Naive thymus-derived CD4-positive, alpha-beta T cell (primary cell): ENCODE measurements at regions not wholly inside any gene's neighbourhood (a gene's known extent, or its start where the extent isn't known, plus 50 kb on each side); places are given as distances from the start of the nearest gene placed in this dataset.

Source experiments
- ATAC-seq: fragments of 150-1000 bp; cut with Tn5 transposase; 2 replicates; pipeline ENCODE4 v1.10.0; 2021; ENCODE audit warnings: mild to moderate bottlenecking, moderate library complexity
- CTCF ChIA-PET: fragments of 350-600 bp; sonication (Branson Sonifier 250); formaldehyde crosslinking; loops from one replicate; lab custom pipeline; 2021; ENCODE audit warnings: antibody characterized with exemption; lab: Charles Lee
- POLR2A ChIA-PET: fragments of 350-600 bp; sonication (Branson Sonifier 250); formaldehyde crosslinking; loops from one replicate; lab custom pipeline; 2021; ENCODE audit warnings: antibody characterized with exemption, inconsistent platforms; lab: Charles Lee
- DNase-seq, 9 donors: peaks; one replicate each; pipeline versions ENCODE4 v3.0.0 to v3.0.0-alpha.2; 2020 to 2022; ENCODE audit warnings: mixed read lengths in 1 of 9
- H3K27ac ChIP-seq: one replicate; pipeline ENCODE4 v1.7.0; 2013; ENCODE audit warnings: mild to moderate bottlenecking, low read depth, low read length, moderate library complexity
- H3K27me3 ChIP-seq, 2 donors: one replicate each; pipeline ENCODE4 v1.7.0; 2013; ENCODE audit warnings: low read length in 2 of 2, mild to moderate bottlenecking in 2 of 2, moderate library complexity in 2 of 2; ENCODE audit not compliant: control insufficient read depth in 2 of 2, insufficient read depth in 2 of 2
- H3K36me3 ChIP-seq, 3 experiments: 1 replicate in 2 of 3; 2 replicates in 1 of 3; pipeline ENCODE4 v1.7.0; 2013; ENCODE audit warnings: low read length in 3 of 3, mild to moderate bottlenecking in 3 of 3, moderate library complexity in 1 of 3; ENCODE audit not compliant: insufficient read depth in 3 of 3, control insufficient read depth in 2 of 3
- H3K4me1 ChIP-seq, 2 donors: one replicate each; pipeline ENCODE4 v1.7.0; 2013; ENCODE audit warnings: low read length in 2 of 2, mild to moderate bottlenecking in 2 of 2, moderate library complexity in 1 of 2; ENCODE audit not compliant: control insufficient read depth in 2 of 2, insufficient read depth in 2 of 2
- H3K4me3 ChIP-seq: 2 replicates; pipeline ENCODE4 v1.7.0; 2013; ENCODE audit warnings: mild to moderate bottlenecking, low read length
- H3K9me3 ChIP-seq, 3 experiments: 1 replicate in 2 of 3; 2 replicates in 1 of 3; pipeline ENCODE4 v1.7.0; 2013; ENCODE audit warnings: low read length in 3 of 3; ENCODE audit not compliant: control insufficient read depth in 2 of 3
- H3K27ac Mint-ChIP-seq, 9 donors: one replicate each; pipeline ENCODE4 v1.8.0; 2020 to 2022; ENCODE audit warnings: mixed read lengths in 9 of 9, mild to moderate bottlenecking in 8 of 9, moderate library complexity in 5 of 9, inconsistent platforms in 2 of 9
- H3K27me3 Mint-ChIP-seq, 5 donors: one replicate each; pipeline ENCODE4 v1.8.0; 2021 to 2022; ENCODE audit warnings: mixed read lengths in 5 of 5, mild to moderate bottlenecking in 1 of 5
- H3K36me3 Mint-ChIP-seq, 5 donors: one replicate each; pipeline ENCODE4 v1.8.0; 2020 to 2022; ENCODE audit warnings: mixed read lengths in 5 of 5, mild to moderate bottlenecking in 3 of 5, inconsistent platforms in 1 of 5
- H3K4me1 Mint-ChIP-seq, 7 donors: one replicate each; pipeline ENCODE4 v1.8.0; 2020 to 2022; ENCODE audit warnings: mixed read lengths in 7 of 7, mild to moderate bottlenecking in 3 of 7, inconsistent platforms in 1 of 7
- H3K4me3 Mint-ChIP-seq, 10 donors: one replicate each; pipeline ENCODE4 v1.8.0; 2020 to 2022; ENCODE audit warnings: mild to moderate bottlenecking in 10 of 10, mixed read lengths in 10 of 10, moderate library complexity in 6 of 10, inconsistent platforms in 2 of 10
- H3K9me3 Mint-ChIP-seq, 11 donors: one replicate each; pipeline ENCODE4 v1.8.0; 2020 to 2022; ENCODE audit warnings: mixed read lengths in 11 of 11, mild to moderate bottlenecking in 4 of 11, inconsistent platforms in 1 of 11, moderate library complexity in 1 of 11
- intact Hi-C, 2 donors: fragments of 100-400 bp; cut with micrococcal nuclease; formaldehyde crosslinking; loops; one replicate each; pipeline ENCODE4 v1.15.1; 2023

GRCh38 chr5:103907001-103907400, 344.4 kb upstream of the NUDT12 start:
- no peaks in the 10 kb centered on the region for H3K27me3 ChIP-seq
- no peak overlapping the region for H3K27ac Mint-ChIP-seq
- no peaks in the 10 kb centered on the region for H3K27me3 Mint-ChIP-seq
- H3K36me3 Mint-ChIP-seq: no peaks in the 10 kb centered on the region
- no peak overlapping the region for H3K4me3 ChIP-seq
- ChIA-PET POLR2A (no interaction called here), CTCF (no interaction called here)
- no peaks in the 10 kb centered on the region for H3K36me3 ChIP-seq
- no peaks in the 10 kb centered on the region for H3K4me1 ChIP-seq
- H3K9me3 ChIP-seq: no peaks in the 10 kb centered on the region
- intact Hi-C loops: no loop called here
- no peaks in the 10 kb centered on the region for H3K4me1 Mint-ChIP-seq
- no peak for ATAC-seq
- no peak overlapping the region for H3K27ac ChIP-seq
- no peak overlapping the region for H3K4me3 Mint-ChIP-seq
- H3K9me3 Mint-ChIP-seq: peaks cover 0 to 10% (median 6%) of the 10 kb centered on the region in 11 donors
- no peak for DNase-seq

- no peaks in the 10 kb centered on the region for H3K4me1 ChIP-seq
- no peaks in the 10 kb centered on the region for H3K36me3 ChIP-seq
- Mint-ChIP-seq H3K4me1 (no peaks in the 10 kb centered on the region), H3K27me3 (no peaks in the 10 kb centered on the region), H3K36me3 (no peaks in the 10 kb centered on the region), H3K9me3 (peaks cover 0 to 17% (median 10%) of the 10 kb centered on the region in 11 donors), H3K27ac (no peak overlapping the region), H3K4me3 (no peak overlapping the region)
- no peaks in the 10 kb centered on the region for H3K9me3 ChIP-seq
- intact Hi-C loops: no loop called here
- DNase-seq (no peak), ATAC-seq (no peak)
- H3K4me3 ChIP-seq: no peak overlapping the region
- POLR2A ChIA-PET: no interaction called here
- no peaks in the 10 kb centered on the region for H3K27me3 ChIP-seq
- CTCF ChIA-PET: no interaction called here
- H3K27ac ChIP-seq: no peak overlapping the region
Measured at GRCh38 chr5:103904651-103905050, 342.1 kb upstream of the NUDT12 start.

GRCh38 chr5:103902893-103903292, 340.3 kb upstream of the NUDT12 start:
- Mint-ChIP-seq H3K9me3 (peaks cover 4 to 23% (median 10%) of the 10 kb centered on the region in 11 donors), H3K27me3 (no peaks in the 10 kb centered on the region), H3K4me1 (no peaks in the 10 kb centered on the region), H3K4me3 (no peak overlapping the region), H3K36me3 (peaks cover 0 to 4% (median 0%) of the 10 kb centered on the region in 5 donors), H3K27ac (no peak overlapping the region)
- Histone ChIP-seq H3K36me3 (no peaks in the 10 kb centered on the region), H3K27ac (no peak overlapping the region), H3K9me3 (no peaks in the 10 kb centered on the region), H3K4me1 (no peaks in the 10 kb centered on the region), H3K27me3 (no peaks in the 10 kb centered on the region), H3K4me3 (no peak overlapping the region)
- intact Hi-C loops: no loop called here
- ChIA-PET CTCF (no interaction called here), POLR2A (no interaction called here)
- ATAC-seq: no peak
- DNase-seq: no peak

GRCh38 chr5:103901885-103902284, 339.3 kb upstream of the NUDT12 start:
- Mint-ChIP-seq H3K9me3 (peaks cover 4 to 28% (median 10%) of the 10 kb centered on the region in 11 donors), H3K4me1 (no peaks in the 10 kb centered on the region), H3K4me3 (no peak overlapping the region), H3K27ac (no peak overlapping the region), H3K27me3 (no peaks in the 10 kb centered on the region), H3K36me3 (peaks cover 0 to 4% (median 0%) of the 10 kb centered on the region in 5 donors)
- DNase-seq: no peak
- no peaks in the 10 kb centered on the region for H3K36me3 ChIP-seq
- no peaks in the 10 kb centered on the region for H3K9me3 ChIP-seq
- no peaks in the 10 kb centered on the region for H3K4me1 ChIP-seq
- CTCF ChIA-PET: no interaction called here
- intact Hi-C loops: no loop called here
- no peak overlapping the region for H3K27ac ChIP-seq
- no peak overlapping the region for H3K4me3 ChIP-seq
- ATAC-seq: no peak
- POLR2A ChIA-PET: no interaction called here
- no peaks in the 10 kb centered on the region for H3K27me3 ChIP-seq

GRCh38 chr5:103896593-103896992, 334.0 kb upstream of the NUDT12 start:
- DNase-seq (no peak), ATAC-seq (no peak)
- Mint-ChIP-seq H3K9me3 (peaks cover 0 to 27% (median 8%) of the 10 kb centered on the region in 11 donors), H3K4me3 (no peak overlapping the region), H3K27me3 (no peaks in the 10 kb centered on the region), H3K36me3 (peaks cover 0 to 4% (median 0%) of the 10 kb centered on the region in 5 donors), H3K27ac (no peak overlapping the region), H3K4me1 (no peaks in the 10 kb centered on the region)
- H3K9me3 ChIP-seq: no peaks in the 10 kb centered on the region
- no peaks in the 10 kb centered on the region for H3K27me3 ChIP-seq
- POLR2A ChIA-PET: no interaction called here
- intact Hi-C loops: no loop called here
- CTCF ChIA-PET: no interaction called here
- no peaks in the 10 kb centered on the region for H3K4me1 ChIP-seq
- no peak overlapping the region for H3K4me3 ChIP-seq
- H3K36me3 ChIP-seq: no peaks in the 10 kb centered on the region
- no peak overlapping the region for H3K27ac ChIP-seq

- ChIA-PET CTCF (no interaction called here), POLR2A (no interaction called here)
- H3K27ac Mint-ChIP-seq: no peak overlapping the region
- Histone ChIP-seq H3K36me3 (no peaks in the 10 kb centered on the region), H3K27ac (no peak overlapping the region), H3K27me3 (no peaks in the 10 kb centered on the region), H3K4me1 (no peaks in the 10 kb centered on the region), H3K9me3 (no peaks in the 10 kb centered on the region), H3K4me3 (no peak overlapping the region)
- ATAC-seq (no peak), DNase-seq (no peak)
- H3K27me3 Mint-ChIP-seq: no peaks in the 10 kb centered on the region
- no peaks in the 10 kb centered on the region for H3K4me1 Mint-ChIP-seq
- intact Hi-C loops: no loop called here
- H3K4me3 Mint-ChIP-seq: no peak overlapping the region
- H3K9me3 Mint-ChIP-seq: peaks cover 0 to 19% (median 5%) of the 10 kb centered on the region in 11 donors
- H3K36me3 Mint-ChIP-seq: peaks cover 0 to 4% (median 0%) of the 10 kb centered on the region in 5 donors
Measured at GRCh38 chr5:103895738-103896137, 333.1 kb upstream of the NUDT12 start.

- DNase-seq (no peak), ATAC-seq (no peak)
- Mint-ChIP-seq H3K4me1 (no peaks in the 10 kb centered on the region), H3K36me3 (peaks cover 0 to 4% (median 0%) of the 10 kb centered on the region in 5 donors), H3K27ac (no peak overlapping the region), H3K9me3 (peaks cover 0 to 19% (median 5%) of the 10 kb centered on the region in 11 donors), H3K4me3 (no peak overlapping the region), H3K27me3 (no peaks in the 10 kb centered on the region)
- Histone ChIP-seq H3K27ac (no peak overlapping the region), H3K4me3 (no peak overlapping the region), H3K36me3 (no peaks in the 10 kb centered on the region), H3K4me1 (no peaks in the 10 kb centered on the region), H3K27me3 (no peaks in the 10 kb centered on the region), H3K9me3 (no peaks in the 10 kb centered on the region)
- intact Hi-C loops: no loop called here
- ChIA-PET POLR2A (no interaction called here), CTCF (no interaction called here)
Measured at GRCh38 chr5:103894882-103895281, 332.3 kb upstream of the NUDT12 start.
